ENCODE measurements at regions not wholly inside any gene's neighbourhood (a gene's known extent, or its start where the extent isn't known, plus 50 kb on each side); places are given as distances from the start of the nearest gene placed in this dataset.

DNA sequence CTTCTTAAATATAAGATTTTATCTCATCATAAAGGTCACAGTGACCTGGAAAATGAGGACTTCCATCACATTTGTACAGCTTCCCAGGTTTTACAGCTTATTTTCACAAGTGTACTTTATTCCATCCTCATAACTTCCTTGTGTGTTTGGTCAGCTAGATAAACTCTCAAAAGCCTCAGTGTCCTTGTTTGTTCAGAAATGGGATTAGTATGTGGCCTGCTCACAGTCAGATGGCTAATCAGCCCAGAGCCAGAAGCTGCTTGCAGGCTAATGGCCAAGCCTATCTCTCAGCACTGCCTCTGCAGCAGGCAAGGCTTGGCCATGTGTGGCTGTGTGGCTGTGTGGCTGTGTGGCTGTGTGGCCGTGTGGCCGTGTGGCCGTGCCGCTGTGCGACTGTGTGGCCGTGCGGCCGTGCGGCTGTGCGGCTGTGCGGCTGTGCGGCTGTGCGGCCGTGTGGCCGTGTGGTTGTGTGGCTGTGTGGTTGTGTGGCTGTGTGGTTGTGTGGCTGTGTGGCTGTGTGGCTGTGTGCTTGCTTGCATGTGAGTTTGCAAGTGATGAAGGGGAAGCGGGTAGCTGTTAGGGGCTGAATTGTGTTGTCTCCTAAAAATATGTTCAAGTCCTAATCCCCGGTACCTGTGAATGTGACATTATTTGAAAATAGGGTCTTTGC, 233.0 kb upstream of the TNP1 start:
- TF ChIP-seq, protein P1, sequence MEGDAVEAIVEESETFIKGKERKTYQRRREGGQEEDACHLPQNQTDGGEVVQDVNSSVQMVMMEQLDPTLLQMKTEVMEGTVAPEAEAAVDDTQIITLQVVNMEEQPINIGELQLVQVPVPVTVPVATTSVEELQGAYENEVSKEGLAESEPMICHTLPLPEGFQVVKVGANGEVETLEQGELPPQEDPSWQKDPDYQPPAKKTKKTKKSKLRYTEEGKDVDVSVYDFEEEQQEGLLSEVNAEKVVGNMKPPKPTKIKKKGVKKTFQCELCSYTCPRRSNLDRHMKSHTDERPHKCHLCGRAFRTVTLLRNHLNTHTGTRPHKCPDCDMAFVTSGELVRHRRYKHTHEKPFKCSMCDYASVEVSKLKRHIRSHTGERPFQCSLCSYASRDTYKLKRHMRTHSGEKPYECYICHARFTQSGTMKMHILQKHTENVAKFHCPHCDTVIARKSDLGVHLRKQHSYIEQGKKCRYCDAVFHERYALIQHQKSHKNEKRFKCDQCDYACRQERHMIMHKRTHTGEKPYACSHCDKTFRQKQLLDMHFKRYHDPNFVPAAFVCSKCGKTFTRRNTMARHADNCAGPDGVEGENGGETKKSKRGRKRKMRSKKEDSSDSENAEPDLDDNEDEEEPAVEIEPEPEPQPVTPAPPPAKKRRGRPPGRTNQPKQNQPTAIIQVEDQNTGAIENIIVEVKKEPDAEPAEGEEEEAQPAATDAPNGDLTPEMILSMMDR (IDR thresholded peaks at IDR 0.05) = no peak
- Mint-ChIP-seq H3K4me3 (no peak overlapping the region), H3K36me3 (ENCODE audit: low read depth) (peaks cover 11% of the 10 kb centered on the region), H3K27ac (no peak overlapping the region), H3K4me1 (peaks cover 51% of the 10 kb centered on the region), H3K9me3 (peaks cover 20% of the 10 kb centered on the region), H3K27me3 (ENCODE audit: low read depth, poor library complexity) (peaks cover 16% of the 10 kb centered on the region)
- no peak for DNase-seq

DNA sequence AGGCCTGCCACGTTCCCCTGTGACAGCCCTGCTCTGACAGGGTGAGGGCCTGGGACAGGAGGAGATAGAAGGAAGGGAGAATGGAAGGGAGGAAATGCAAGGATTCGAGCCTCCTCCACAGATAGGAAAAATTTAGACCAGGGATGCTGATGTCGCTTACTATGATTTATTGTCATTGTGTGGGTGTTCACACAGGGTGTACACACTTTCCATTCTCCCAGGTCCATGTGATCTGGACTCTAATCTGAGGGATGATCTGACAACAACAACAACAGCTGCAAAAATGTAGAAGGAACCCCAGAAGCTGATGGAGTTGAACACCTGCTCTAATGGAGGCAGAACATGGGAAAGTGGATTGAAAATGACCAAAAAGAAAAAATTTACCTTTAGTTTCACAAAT, 231.7 kb upstream of the TNP1 start:
- peaks cover 16% of the 10 kb centered on the region for H3K27me3 Mint-ChIP-seq (ENCODE audit: low read depth, poor library complexity)
- H3K27ac Mint-ChIP-seq = peak overlapping the region; percentile 10
- no peak for DNase-seq
- peaks cover 42% of the 10 kb centered on the region for H3K4me1 Mint-ChIP-seq
- no peak overlapping the region for H3K4me3 Mint-ChIP-seq
- peaks cover 11% of the 10 kb centered on the region for H3K36me3 Mint-ChIP-seq (ENCODE audit: low read depth)
- TF ChIP-seq, protein P1 (IDR thresholded peaks at IDR 0.05) = no peak
- H3K9me3 Mint-ChIP-seq = peaks cover 20% of the 10 kb centered on the region

DNA sequence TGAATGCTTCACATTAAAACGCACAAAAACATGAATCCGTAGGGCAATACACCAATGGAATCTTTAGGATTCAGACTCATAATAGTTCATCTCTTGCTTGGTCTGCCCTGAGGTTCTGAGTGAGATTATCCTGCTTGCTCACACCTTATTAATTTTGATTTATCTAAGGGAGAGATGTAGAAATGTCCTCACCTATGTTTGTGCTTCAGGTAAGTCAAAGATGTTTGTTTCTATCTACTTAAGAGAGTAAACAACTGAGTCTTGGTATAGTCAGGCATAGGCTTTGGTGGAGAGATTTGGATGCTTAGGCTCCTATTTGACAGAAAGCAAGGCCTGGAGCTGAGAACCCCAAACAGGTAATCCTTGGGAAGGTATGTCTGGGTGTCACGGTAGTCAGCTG, 231.0 kb upstream of the TNP1 start:
- Mint-ChIP-seq H3K36me3 (ENCODE audit: low read depth) (peaks cover 11% of the 10 kb centered on the region), H3K9me3 (peaks cover 20% of the 10 kb centered on the region), H3K27me3 (ENCODE audit: low read depth, poor library complexity) (peaks cover 20% of the 10 kb centered on the region), H3K4me1 (peaks cover 35% of the 10 kb centered on the region), H3K4me3 (no peak overlapping the region), H3K27ac (peak overlapping the region; percentile 10)
- DNase-seq = no peak
- TF ChIP-seq, protein P1 (IDR thresholded peaks at IDR 0.05) = no peak

DNA sequence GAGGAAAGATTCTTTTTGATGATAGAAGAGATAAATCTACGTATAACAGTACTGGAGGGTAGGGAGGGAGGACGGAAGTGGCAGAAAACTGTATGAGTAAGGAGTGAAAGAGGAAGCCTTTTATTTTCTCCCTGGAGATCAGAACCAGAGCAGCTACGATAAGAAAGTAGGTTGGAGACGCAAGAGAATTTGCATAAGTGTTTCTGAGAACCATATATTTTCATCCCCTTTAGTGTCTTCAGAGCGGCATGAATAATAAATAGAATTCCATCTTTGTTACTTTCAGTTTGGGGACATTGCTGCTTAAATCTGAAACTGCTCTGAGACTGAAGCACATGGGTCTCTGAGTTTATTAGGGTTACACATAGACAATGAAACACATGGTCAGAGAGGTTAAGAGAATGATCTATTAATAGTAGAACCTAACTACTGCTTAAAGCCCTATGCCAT, 230.2 kb upstream of the TNP1 start:
- H3K36me3 Mint-ChIP-seq (ENCODE audit: low read depth) = peaks cover 8% of the 10 kb centered on the region
- TF ChIP-seq, protein P1 (IDR thresholded peaks at IDR 0.05) = no peak
- peaks cover 29% of the 10 kb centered on the region for H3K4me1 Mint-ChIP-seq
- H3K27ac Mint-ChIP-seq = no peak overlapping the region
- H3K9me3 Mint-ChIP-seq = peaks cover 14% of the 10 kb centered on the region
- H3K27me3 Mint-ChIP-seq (ENCODE audit: low read depth, poor library complexity) = peaks cover 18% of the 10 kb centered on the region
- H3K4me3 Mint-ChIP-seq = no peak overlapping the region
- DNase-seq = no peak

DNA sequence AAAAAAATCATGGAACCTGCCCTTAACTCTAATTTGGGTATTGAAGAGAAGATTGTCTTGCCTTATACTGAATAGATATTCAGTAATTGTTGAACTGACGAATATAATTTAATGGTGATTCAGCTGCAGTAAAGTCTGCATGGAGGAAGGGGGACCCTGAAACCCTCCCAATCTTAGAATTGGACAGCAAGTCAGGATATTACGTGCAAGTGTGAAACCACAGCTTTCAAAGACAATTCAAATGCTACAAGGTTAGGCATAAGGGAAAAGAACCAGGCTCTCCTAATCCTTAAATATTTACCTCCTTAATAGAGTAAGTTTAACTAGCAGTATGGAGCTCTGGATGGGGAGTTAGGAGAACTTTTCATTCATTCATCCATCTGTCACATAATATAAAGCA, 226.9 kb upstream of the TNP1 start:
- Mint-ChIP-seq H3K4me1 (peaks cover 31% of the 10 kb centered on the region), H3K9me3 (no peaks in the 10 kb centered on the region), H3K4me3 (no peak overlapping the region), H3K27me3 (ENCODE audit: low read depth, poor library complexity) (peaks cover 15% of the 10 kb centered on the region), H3K36me3 (ENCODE audit: low read depth) (no peaks in the 10 kb centered on the region), H3K27ac (no peak overlapping the region)
- no peak for DNase-seq
- TF ChIP-seq, protein P1 (IDR thresholded peaks at IDR 0.05) = no peak

DNA sequence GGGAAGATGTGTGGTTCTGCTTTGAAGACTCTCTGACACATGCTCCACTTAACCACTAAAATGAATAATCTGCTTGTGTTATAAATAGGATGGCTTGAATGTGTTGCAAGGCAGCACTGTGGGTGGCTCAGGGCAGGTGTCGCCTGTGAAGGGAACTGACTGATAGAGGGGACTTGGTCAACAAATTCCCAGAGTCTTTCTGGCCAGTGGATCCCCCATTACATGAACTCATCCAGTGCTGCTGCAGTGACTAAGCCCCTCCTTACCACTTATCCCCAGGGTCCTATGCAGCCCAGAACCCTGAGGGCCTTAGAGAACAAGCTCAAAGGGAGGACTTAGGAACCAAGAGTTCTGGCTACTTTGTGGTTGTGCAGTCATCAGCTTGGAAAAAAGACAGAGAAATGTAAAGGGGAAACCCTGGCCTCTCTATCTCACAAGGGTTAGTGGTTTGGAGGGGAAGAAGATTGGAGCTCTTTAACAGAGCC, 226.2 kb upstream of the TNP1 start:
- no peak overlapping the region for H3K4me3 Mint-ChIP-seq
- H3K27me3 Mint-ChIP-seq (ENCODE audit: low read depth, poor library complexity) = peaks cover 12% of the 10 kb centered on the region
- H3K4me1 Mint-ChIP-seq = peaks cover 34% of the 10 kb centered on the region
- H3K27ac Mint-ChIP-seq = no peak overlapping the region
- H3K9me3 Mint-ChIP-seq = no peaks in the 10 kb centered on the region
- no peaks in the 10 kb centered on the region for H3K36me3 Mint-ChIP-seq (ENCODE audit: low read depth)
- no peak for DNase-seq
- TF ChIP-seq, protein P1 (IDR thresholded peaks at IDR 0.05) = no peak

All from nephron progenitor cell (in vitro differentiated cells).